HepG2 (cell line): ENCODE measurements at regions not wholly inside any gene's neighbourhood (a gene's known extent, or its start where the extent isn't known, plus 50 kb on each side); places are given as distances from the start of the nearest gene placed in this dataset.

Source experiments
- ATAC-seq: fragments of 200-7000 bp; cut with Tn5 transposase; 3 replicates; pipeline ENCODE4 v1.9.1; 2020; ENCODE audit warnings: mild to moderate bottlenecking, moderate library complexity
- BruUV-seq: library from RNA; stranded (reverse); fragments of 400-500 nt; replicated peaks from 2 replicates; lab custom pipeline; 2021; lab: Mats Ljungman, UMichigan
- CTCF ChIA-PET: fragments of 300-600 bp; formaldehyde crosslinking; extraction: SDS; loops from one replicate; lab custom pipeline; 2021; ENCODE audit warnings: low total read pairs, inconsistent platforms, low intra/inter-chr PET ratio; lab: Yijun Ruan, JAX
- POLR2A ChIA-PET: fragments of 350-600 bp; sonication (Branson Sonifier 250); formaldehyde crosslinking; loops from one replicate; lab custom pipeline; 2020; ENCODE audit warnings: antibody characterized with exemption, inconsistent platforms; lab: Yijun Ruan, JAX
- DNase-seq: peaks from one replicate; pipeline ENCODE4 v3.0.0-alpha.2; 2015; ENCODE audit warnings: low spot score
- FAIRE-seq: peaks from 3 replicates; lab custom pipeline; 2011; peaks lifted over from hg19 to GRCh38; lab: Jason Lieb, UNC
- H2AFZ ChIP-seq: one replicate; pipeline ENCODE4 v1.6.1; 2011; ENCODE audit warnings: low read length, inconsistent platforms
- H3K27ac ChIP-seq: fragments of 300-600 bp; 3 replicates; pipeline ENCODE4 v1.8.0; 2011; ENCODE audit warnings: mixed run types, mild to moderate bottlenecking, mixed read lengths, low read length, inconsistent platforms; ENCODE audit not compliant: insufficient read depth; ENCODE audit errors: extremely low read length
- H3K27me3 ChIP-seq, 2 experiments: fragments of 200-600 bp in 1 of 2; 2 replicates in 1 of 2; 3 replicates in 1 of 2; pipeline versions ENCODE4 v1.6.0 to v1.8.0; 2011; ENCODE audit warnings: low read length in 2 of 2, mild to moderate bottlenecking in 2 of 2, moderate library complexity in 2 of 2, inconsistent platforms in 1 of 2; ENCODE audit not compliant: insufficient read depth in 2 of 2, control insufficient read depth in 1 of 2
- H3K36me3 ChIP-seq, 2 experiments: fragments of 200-600 bp in 1 of 2; replicated peaks in 1 of 2; 2 replicates in 1 of 2; 3 replicates in 1 of 2; pipeline versions ENCODE4 v1.5.1 to v1.8.0; 2011; ENCODE audit warnings: low read length in 2 of 2, inconsistent platforms in 1 of 2; ENCODE audit not compliant: insufficient read depth in 2 of 2, control insufficient read depth in 1 of 2
- H3K4me1 ChIP-seq: 2 replicates; pipeline ENCODE4 v1.5.1; 2012; ENCODE audit warnings: low read length, inconsistent platforms; ENCODE audit not compliant: insufficient read depth
- H3K4me2 ChIP-seq: 2 replicates; pipeline ENCODE4 v1.6.0; 2011; ENCODE audit warnings: low read depth, low read length, inconsistent platforms
- H3K4me3 ChIP-seq, 3 experiments: fragments of 200-600 bp in 1 of 3; sonication (generic), shearing (Covaris generic) in 1 of 3; replicated peaks in 1 of 3; 2 replicates each; pipeline ENCODE4 v1.5.1; 2011 to 2016; ENCODE audit warnings: low read length in 3 of 3, inconsistent platforms in 2 of 3, low read depth in 2 of 3, mild to moderate bottlenecking in 2 of 3, control low read depth in 1 of 3, mixed read lengths in 1 of 3; ENCODE audit not compliant: insufficient read depth in 1 of 3
- H3K79me2 ChIP-seq: one replicate; pipeline ENCODE4 v1.6.1; 2011; ENCODE audit warnings: low read length, inconsistent platforms; ENCODE audit not compliant: insufficient read depth
- H3K9ac ChIP-seq: 2 replicates; pipeline ENCODE4 v1.6.0; 2011; ENCODE audit warnings: mild to moderate bottlenecking, low read depth, low read length, inconsistent platforms; ENCODE audit not compliant: insufficient read depth
- H3K9me3 ChIP-seq: 2 replicates; pipeline ENCODE4 v1.5.1; 2012; ENCODE audit warnings: mild to moderate bottlenecking, low read length
- H4K20me1 ChIP-seq: 2 replicates; pipeline ENCODE4 v1.6.0; 2011; ENCODE audit warnings: inconsistent platforms, mild to moderate bottlenecking, low read length, moderate library complexity; ENCODE audit not compliant: insufficient read depth
- ARID2 ChIP-seq: sonication (generic); formaldehyde crosslinking; IDR thresholded peaks from 2 replicates; pipeline ENCODE4 v1.8.1; 2022; ENCODE audit warnings: mild to moderate bottlenecking, missing genetic modification reagents, borderline replicate concordance
- FOXC1 ChIP-seq: sonication (generic); formaldehyde crosslinking; IDR thresholded peaks from 2 replicates; pipeline ENCODE4 v1.8.0; 2022; ENCODE audit warnings: mild to moderate bottlenecking, missing genetic modification reagents, borderline replicate concordance
- HMGXB3 ChIP-seq: sonication (generic); formaldehyde crosslinking; IDR thresholded peaks from 2 replicates; pipeline ENCODE4 v1.4.0; 2020; ENCODE audit warnings: missing genetic modification reagents, borderline replicate concordance
- NFIC ChIP-seq: IDR thresholded peaks from 2 replicates; pipeline ENCODE4 v1.6.1; 2012; ENCODE audit warnings: mild to moderate bottlenecking, low read length, inconsistent platforms
- RBFOX2 ChIP-seq: fragments of 200-400 bp; formaldehyde crosslinking; IDR thresholded peaks from 2 replicates; pipeline ENCODE4 v1.6.1; 2017; ENCODE audit warnings: low read depth, mild to moderate bottlenecking, low read length
- SIX4 ChIP-seq: sonication (generic); formaldehyde crosslinking; IDR thresholded peaks from 2 replicates; pipeline ENCODE4 v1.4.0; 2020; ENCODE audit warnings: missing genetic modification reagents
- ZNF672 ChIP-seq: sonication (generic); formaldehyde crosslinking; IDR thresholded peaks from 2 replicates; pipeline ENCODE4 v1.8.1; 2022; ENCODE audit warnings: missing genetic modification reagents
- ZSCAN22 ChIP-seq: sonication (generic); formaldehyde crosslinking; IDR thresholded peaks from 2 replicates; pipeline ENCODE4 v1.4.0; 2020; ENCODE audit warnings: mild to moderate bottlenecking, missing genetic modification reagents
- WGBS: methylation state at CpG from one replicate; pipeline ENCODE4 v1.1.6; 2017; ENCODE audit warnings: low lambda C conversion rate; 5-methylcytosine and 5-hydroxymethylcytosine counted together
- in situ Hi-C: cut with HindIII; loops from 2 replicates; pipeline ENCODE4 v1.10.0; 2017; ENCODE audit warnings: low pct_unique_long_range_greater_than_20kb; ENCODE audit not compliant: extremely low pct_ligation_motif_present
- intact Hi-C: fragments of 100-400 bp; cut with micrococcal nuclease; formaldehyde crosslinking; loops from one replicate; pipeline ENCODE4 v1.10.0; 2022; ENCODE audit not compliant: unreplicated experiment
- TF ChIP-seq, protein P1 (sequence below): sonication (generic); formaldehyde crosslinking; IDR thresholded peaks from 2 replicates; pipeline ENCODE4 v1.4.0; 2020; ENCODE audit warnings: missing genetic modification reagents

DNA sequence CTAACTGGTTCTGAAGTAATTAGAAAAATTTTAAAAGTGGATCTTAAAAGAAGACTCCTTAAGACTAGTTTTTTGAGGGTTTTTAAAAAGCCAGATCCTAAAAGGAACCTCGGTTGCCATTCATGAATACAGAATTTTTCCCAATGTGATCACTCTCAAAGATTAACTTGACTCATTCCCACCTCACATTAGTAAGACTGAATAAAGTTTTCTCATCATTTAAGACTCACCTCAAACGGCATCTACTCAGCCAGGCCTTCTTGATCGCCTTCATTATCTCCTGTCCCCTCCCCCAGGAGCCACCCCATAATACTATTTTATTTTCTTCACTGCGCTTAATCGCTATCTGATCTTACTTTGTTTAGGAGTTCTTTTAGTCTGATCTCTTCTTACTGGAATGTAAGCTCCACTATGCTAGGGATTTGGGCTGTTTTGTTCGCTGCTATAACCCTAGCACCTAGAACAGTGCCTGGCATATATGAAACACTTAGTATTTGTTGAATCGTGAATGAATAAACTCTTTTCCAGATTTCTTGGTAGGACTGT is 55.9 kb upstream of the PCGF5 start:
- Histone ChIP-seq H3K79me2 (peaks cover 53% of the 10 kb centered on the region), H4K20me1 (0 out of 2 replicates have a peak, but pooled peaks cover 6% of the 10 kb centered on the region), H3K4me1 (peaks cover 40% of the 10 kb centered on the region), H3K9ac (peak overlapping the region; percentile 95)
- FAIRE-seq: peak; percentile 26
- POLR2A ChIA-PET: interaction anchor here (1.1 to 3.2 kb wide), 3 partner anchors 55 to 83 kb away, joined by 4 to 52 read pairs (median 7); partner anchors contain the start of gene PCGF5
- BruUV-seq: TSS peak; percentile 50
- no peak for DNase-seq
- in situ Hi-C loops: loop anchor here (5.0 kb wide), 1 partner anchor 58 kb away; the partner anchor contains the start of gene PCGF5
- no peak for ATAC-seq
- TF ChIP-seq NFIC: 0 out of 2 replicates have a peak, but pooled peaks have one; percentile 10
- TF ChIP-seq, protein P1, sequence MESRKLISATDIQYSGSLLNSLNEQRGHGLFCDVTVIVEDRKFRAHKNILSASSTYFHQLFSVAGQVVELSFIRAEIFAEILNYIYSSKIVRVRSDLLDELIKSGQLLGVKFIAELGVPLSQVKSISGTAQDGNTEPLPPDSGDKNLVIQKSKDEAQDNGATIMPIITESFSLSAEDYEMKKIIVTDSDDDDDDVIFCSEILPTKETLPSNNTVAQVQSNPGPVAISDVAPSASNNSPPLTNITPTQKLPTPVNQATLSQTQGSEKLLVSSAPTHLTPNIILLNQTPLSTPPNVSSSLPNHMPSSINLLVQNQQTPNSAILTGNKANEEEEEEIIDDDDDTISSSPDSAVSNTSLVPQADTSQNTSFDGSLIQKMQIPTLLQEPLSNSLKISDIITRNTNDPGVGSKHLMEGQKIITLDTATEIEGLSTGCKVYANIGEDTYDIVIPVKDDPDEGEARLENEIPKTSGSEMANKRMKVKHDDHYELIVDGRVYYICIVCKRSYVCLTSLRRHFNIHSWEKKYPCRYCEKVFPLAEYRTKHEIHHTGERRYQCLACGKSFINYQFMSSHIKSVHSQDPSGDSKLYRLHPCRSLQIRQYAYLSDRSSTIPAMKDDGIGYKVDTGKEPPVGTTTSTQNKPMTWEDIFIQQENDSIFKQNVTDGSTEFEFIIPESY: no peak
- TF ChIP-seq, all 625 proteins: peak for 1
- Histone ChIP-seq H3K36me3 (no peaks in the 10 kb centered on the region; a peak in 1 of 5 replicates), H3K4me2 (peak overlapping the region; percentile 76), H3K4me3 (peak overlapping the region; percentile 91 to 93 (median 93)), H2AFZ (no peak overlapping the region), H3K9me3 (no peaks in the 10 kb centered on the region), H3K27me3 (no peaks in the 10 kb centered on the region), H3K27ac (peak overlapping the region; percentile 98)
- intact Hi-C loops: loop anchor here (1.0 to 5.0 kb wide), 3 partner anchors 42 to 72 kb away; partner anchors contain the start of gene PCGF5
- CTCF ChIA-PET: no interaction called here
- 76% methylated on average over 7 of the region's 7 CpGs for WGBS

DNA sequence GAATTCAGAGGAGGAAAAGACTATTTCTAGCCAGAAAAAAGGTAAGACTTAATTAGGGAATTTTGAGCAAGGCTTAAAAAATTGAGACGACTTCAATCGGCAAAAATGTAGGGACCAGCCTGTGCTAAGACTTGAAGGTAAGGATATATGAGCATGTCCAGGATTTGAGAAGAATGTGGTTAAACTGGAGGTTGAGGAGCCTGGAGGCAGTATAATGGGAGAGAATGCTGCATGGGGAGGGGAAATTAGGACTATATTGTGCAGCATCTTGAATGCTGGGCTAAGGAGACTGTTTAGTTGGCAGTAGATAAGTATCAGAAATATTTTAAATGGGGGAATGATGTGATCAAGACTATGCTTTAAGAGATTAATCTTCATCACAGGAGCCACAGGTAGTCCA is 53.1 kb upstream of the PCGF5 start:
- no peak for FAIRE-seq
- POLR2A ChIA-PET: no interaction called here

More for the DNA sequence above, 53.1 kb upstream of the PCGF5 start:
- Histone ChIP-seq H4K20me1 (0 out of 2 replicates have a peak, but pooled peaks cover 6% of the 10 kb centered on the region), H3K27ac (no peak overlapping the region)
- intact Hi-C loops: no loop called here
- CTCF ChIA-PET: no interaction called here
- DNase-seq: no peak
- no peak for TF ChIP-seq FOXC1 (CRISPR knock-in tag)
- TF ChIP-seq ARID2 (CRISPR knock-in tag): no peak
- no peak for TF ChIP-seq ZNF672 (CRISPR knock-in tag)
- no peak for TF ChIP-seq ZSCAN22 (CRISPR knock-in tag)
- TF ChIP-seq SIX4: no peak
- no peak for TF ChIP-seq RBFOX2
- TF ChIP-seq HMGXB3 (CRISPR knock-in tag): no peak
- TF ChIP-seq, all 625 proteins: peak for 0
- 99% methylated on average over 2 of the region's 2 CpGs for WGBS
- H3K36me3 ChIP-seq: no peaks in the 10 kb centered on the region; a peak in 1 of 5 replicates
- peaks cover 72% of the 10 kb centered on the region for H3K79me2 ChIP-seq
- H3K9ac ChIP-seq: no peak overlapping the region
- no TSS peak for BruUV-seq
- in situ Hi-C loops: no loop called here
- no peak overlapping the region for H2AFZ ChIP-seq
- no peak overlapping the region for H3K4me3 ChIP-seq
- no peaks in the 10 kb centered on the region for H3K27me3 ChIP-seq
- H3K9me3 ChIP-seq: 0 out of 2 replicates have a peak, but pooled peaks cover 4% of the 10 kb centered on the region
- peaks cover 27% of the 10 kb centered on the region for H3K4me1 ChIP-seq
- ATAC-seq: no peak
- H3K4me2 ChIP-seq: no peak overlapping the region
